ENCODE measurements at regions not wholly inside any gene's neighbourhood (a gene's known extent, or its start where the extent isn't known, plus 50 kb on each side); places are given as distances from the start of the nearest gene placed in this dataset.
"Not testable (repeated sequence)": the region's sequence is repeated elsewhere in the genome, so short reads cannot be mapped to it uniquely, and the experiment has no call there.

GRCh38 chr9:3735251-3735650, 209.4 kb upstream of the RFX3 start:
- Histone ChIP-seq H3K9ac (no peak overlapping the region), H3K4me3 (no peak overlapping the region), H3K9me3 (ENCODE audit: low read depth) (no peaks in the 10 kb centered on the region), H3F3A (ENCODE audit: low read depth) (peaks cover 4% of the 10 kb centered on the region), H3K4me1 (peaks cover 16% of the 10 kb centered on the region), H2AFZ (replicated peaks) (no peak overlapping the region), H3K4me2 (no peak overlapping the region), H3K27ac (no peak overlapping the region), H3K79me2 (ENCODE audit: low read depth) (no peaks in the 10 kb centered on the region), H3K27me3 (no peaks in the 10 kb centered on the region), H4K20me1 (ENCODE audit: low read depth) (no peaks in the 10 kb centered on the region), H3K36me3 (no peaks in the 10 kb centered on the region)
- Mint-ChIP-seq H3K4me3 (no peak overlapping the region), H3K4me1 (peaks cover 37% of the 10 kb centered on the region), H3K27ac (peak overlapping the region; percentile 92), H3K27me3 (ENCODE audit: insufficient read depth, low read depth) (peaks cover 7% of the 10 kb centered on the region), H3K9me3 (peaks cover 13% of the 10 kb centered on the region), H3K36me3 (peaks cover 3% of the 10 kb centered on the region)
- DNase-seq (ENCODE audit: low spot score): no peak
- TF ChIP-seq CTCF (IDR thresholded peaks at IDR 0.05): no peak
- TF ChIP-seq EZH2phosphoT487 (IDR thresholded peaks at IDR 0.05): no peak
- no peak for TF ChIP-seq EZH2 (IDR thresholded peaks at IDR 0.05)

- H4K20me1 ChIP-seq (ENCODE audit: low read depth); H3K4me3 Mint-ChIP-seq; H3K4me2 ChIP-seq; H3F3A ChIP-seq (ENCODE audit: low read depth); H3K27me3 ChIP-seq; H3K4me3 ChIP-seq; H3K36me3 Mint-ChIP-seq; H3K79me2 ChIP-seq (ENCODE audit: low read depth); H3K27me3 Mint-ChIP-seq (ENCODE audit: insufficient read depth, low read depth); H2AFZ ChIP-seq (replicated peaks); H3K9me3 ChIP-seq (ENCODE audit: low read depth); H3K36me3 ChIP-seq; DNase-seq (ENCODE audit: low spot score); H3K9ac ChIP-seq: not testable (repeated sequence)
- Mint-ChIP-seq H3K27ac (peak overlapping the region; percentile 81), H3K4me1 (peaks cover 37% of the 10 kb centered on the region), H3K9me3 (peaks cover 13% of the 10 kb centered on the region)
- Histone ChIP-seq H3K4me1 (peaks cover 16% of the 10 kb centered on the region), H3K27ac (peak overlapping the region; percentile 13)
Observed at GRCh38 chr9:3733527-3734262, 207.9 kb upstream of the RFX3 start.

- Histone ChIP-seq H3K27me3 (no peaks in the 10 kb centered on the region), H3F3A (ENCODE audit: low read depth) (peaks cover 4% of the 10 kb centered on the region), H3K79me2 (ENCODE audit: low read depth) (no peaks in the 10 kb centered on the region), H4K20me1 (ENCODE audit: low read depth) (no peaks in the 10 kb centered on the region), H3K36me3 (no peaks in the 10 kb centered on the region), H2AFZ (replicated peaks) (no peak overlapping the region), H3K27ac (no peak overlapping the region), H3K4me2 (peak overlapping the region; percentile 1), H3K4me3 (no peak overlapping the region), H3K9me3 (ENCODE audit: low read depth) (no peaks in the 10 kb centered on the region), H3K4me1 (peaks cover 16% of the 10 kb centered on the region), H3K9ac (no peak overlapping the region)
- TF ChIP-seq EZH2 (IDR thresholded peaks at IDR 0.05) (no peak), CTCF (IDR thresholded peaks at IDR 0.05) (no peak), EZH2phosphoT487 (IDR thresholded peaks at IDR 0.05) (no peak)
- peaks cover 7% of the 10 kb centered on the region for H3K27me3 Mint-ChIP-seq (ENCODE audit: insufficient read depth, low read depth)
- peak overlapping the region; percentile 65 for H3K4me3 Mint-ChIP-seq
- DNase-seq (ENCODE audit: low spot score): no peak
- H3K4me1 Mint-ChIP-seq: peaks cover 37% of the 10 kb centered on the region
- H3K9me3 Mint-ChIP-seq: peaks cover 13% of the 10 kb centered on the region
- peaks cover 3% of the 10 kb centered on the region for H3K36me3 Mint-ChIP-seq
- H3K27ac Mint-ChIP-seq: peak overlapping the region; percentile 95
Observed at GRCh38 chr9:3733039-3733408, 207.2 kb upstream of the RFX3 start.

Data from neural progenitor cell (in vitro differentiated cells).